Neural crest cell (in vitro differentiated cells): ENCODE measurements at regions not wholly inside any gene's neighbourhood (a gene's known extent, or its start where the extent isn't known, plus 50 kb on each side); places are given as distances from the start of the nearest gene placed in this dataset.

ENCODE experiments used
- DNase-seq: peaks from one replicate; pipeline ENCODE4 v3.0.0; 2021; ENCODE audit warnings: low read depth, mixed read lengths, low spot score
- H3K27ac Mint-ChIP-seq: one replicate; pipeline ENCODE4 v1.8.0; 2021; ENCODE audit warnings: mild to moderate bottlenecking, mixed read lengths; ENCODE audit not compliant: unreplicated experiment
- H3K27me3 Mint-ChIP-seq: 2 replicates; pipeline ENCODE4 v1.8.0; 2021; ENCODE audit warnings: low read depth, mild to moderate bottlenecking, mixed read lengths
- H3K36me3 Mint-ChIP-seq: 2 replicates; pipeline ENCODE4 v1.8.0; 2021; ENCODE audit warnings: low read depth, mild to moderate bottlenecking, mixed read lengths
- H3K4me1 Mint-ChIP-seq: 2 replicates; pipeline ENCODE4 v1.8.0; 2021; ENCODE audit warnings: mixed read lengths
- H3K4me3 Mint-ChIP-seq: one replicate; pipeline ENCODE4 v1.8.0; 2021; ENCODE audit warnings: mild to moderate bottlenecking, mixed read lengths
- H3K9me3 Mint-ChIP-seq: 2 replicates; pipeline ENCODE4 v1.8.0; 2021; ENCODE audit warnings: mixed read lengths
- TF ChIP-seq, protein P1 (sequence below): fragments of 200-600 bp; sonication (generic); conservative IDR thresholded peaks from 2 replicates; pipeline ENCODE4 v1.5.0; 2021; ENCODE audit warnings: antibody characterized with exemption, mild to moderate bottlenecking

DNA sequence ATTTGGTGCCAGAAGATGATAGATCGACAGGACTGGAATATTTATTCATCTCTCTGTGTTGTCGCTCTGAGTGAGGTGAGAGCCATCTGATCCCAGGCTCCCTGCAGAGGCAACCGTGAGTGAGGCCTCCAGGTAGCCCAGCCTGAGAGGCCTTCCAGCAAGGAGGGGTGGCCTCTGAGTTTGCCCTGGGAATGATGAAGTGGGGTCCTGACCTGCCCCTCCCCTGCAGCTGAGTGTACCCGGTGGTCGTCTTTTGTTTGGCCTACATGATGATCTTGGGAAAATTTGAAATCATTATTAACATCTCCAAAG is 86.4 kb downstream of the CBLN1 start:
- no peak overlapping the region for H3K27ac Mint-ChIP-seq
- H3K4me3 Mint-ChIP-seq = no peak overlapping the region
- peaks cover 55% of the 10 kb centered on the region for H3K27me3 Mint-ChIP-seq
- no peaks in the 10 kb centered on the region for H3K36me3 Mint-ChIP-seq
- DNase-seq = no peak
- TF ChIP-seq, protein P1, sequence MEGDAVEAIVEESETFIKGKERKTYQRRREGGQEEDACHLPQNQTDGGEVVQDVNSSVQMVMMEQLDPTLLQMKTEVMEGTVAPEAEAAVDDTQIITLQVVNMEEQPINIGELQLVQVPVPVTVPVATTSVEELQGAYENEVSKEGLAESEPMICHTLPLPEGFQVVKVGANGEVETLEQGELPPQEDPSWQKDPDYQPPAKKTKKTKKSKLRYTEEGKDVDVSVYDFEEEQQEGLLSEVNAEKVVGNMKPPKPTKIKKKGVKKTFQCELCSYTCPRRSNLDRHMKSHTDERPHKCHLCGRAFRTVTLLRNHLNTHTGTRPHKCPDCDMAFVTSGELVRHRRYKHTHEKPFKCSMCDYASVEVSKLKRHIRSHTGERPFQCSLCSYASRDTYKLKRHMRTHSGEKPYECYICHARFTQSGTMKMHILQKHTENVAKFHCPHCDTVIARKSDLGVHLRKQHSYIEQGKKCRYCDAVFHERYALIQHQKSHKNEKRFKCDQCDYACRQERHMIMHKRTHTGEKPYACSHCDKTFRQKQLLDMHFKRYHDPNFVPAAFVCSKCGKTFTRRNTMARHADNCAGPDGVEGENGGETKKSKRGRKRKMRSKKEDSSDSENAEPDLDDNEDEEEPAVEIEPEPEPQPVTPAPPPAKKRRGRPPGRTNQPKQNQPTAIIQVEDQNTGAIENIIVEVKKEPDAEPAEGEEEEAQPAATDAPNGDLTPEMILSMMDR = no peak
- H3K9me3 Mint-ChIP-seq = no peaks in the 10 kb centered on the region
- H3K4me1 Mint-ChIP-seq = no peaks in the 10 kb centered on the region

GRCh38 chr16:49194537-49195236 is 87.0 kb downstream of the CBLN1 start:
- Mint-ChIP-seq H3K9me3 (no peaks in the 10 kb centered on the region), H3K36me3 (no peaks in the 10 kb centered on the region), H3K27me3 (peaks cover 60% of the 10 kb centered on the region), H3K4me1 (no peaks in the 10 kb centered on the region), H3K4me3 (no peak overlapping the region), H3K27ac (no peak overlapping the region)
- TF ChIP-seq, protein P1 = no peak
- no peak for DNase-seq

DNA sequence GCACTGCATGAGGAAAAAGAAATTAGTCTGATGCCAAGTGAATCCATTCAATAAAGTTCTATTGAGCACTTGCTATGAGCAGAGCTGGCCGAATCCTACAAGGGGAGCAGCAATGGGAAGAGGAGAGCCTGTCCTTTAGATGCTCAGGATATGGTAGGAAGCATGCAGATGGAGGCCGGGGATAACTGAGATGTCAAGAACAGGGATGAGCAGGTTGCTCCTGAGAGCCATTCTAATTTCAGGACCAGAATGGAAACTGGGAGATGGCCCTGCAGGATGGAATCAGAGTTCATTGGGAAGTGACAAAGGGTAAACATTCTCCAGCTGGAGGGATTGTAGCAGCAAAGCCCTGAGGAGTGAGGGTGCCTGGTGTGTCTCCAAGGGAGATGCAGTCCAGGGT is 88.0 kb downstream of the CBLN1 start:
- peaks cover 63% of the 10 kb centered on the region for H3K27me3 Mint-ChIP-seq
- no peaks in the 10 kb centered on the region for H3K4me1 Mint-ChIP-seq
- no peaks in the 10 kb centered on the region for H3K36me3 Mint-ChIP-seq
- TF ChIP-seq, protein P1 = no peak
- H3K9me3 Mint-ChIP-seq = no peaks in the 10 kb centered on the region
- no peak for DNase-seq
- H3K4me3 Mint-ChIP-seq = no peak overlapping the region
- no peak overlapping the region for H3K27ac Mint-ChIP-seq

GRCh38 chr16:49189286-49189685 is 92.4 kb downstream of the CBLN1 start:
- H3K4me1 Mint-ChIP-seq = no peaks in the 10 kb centered on the region
- no peak overlapping the region for H3K4me3 Mint-ChIP-seq
- no peaks in the 10 kb centered on the region for H3K36me3 Mint-ChIP-seq
- peaks cover 62% of the 10 kb centered on the region for H3K27me3 Mint-ChIP-seq
- no peak overlapping the region for H3K27ac Mint-ChIP-seq
- TF ChIP-seq, protein P1 = no peak
- DNase-seq = no peak
- no peaks in the 10 kb centered on the region for H3K9me3 Mint-ChIP-seq

DNA sequence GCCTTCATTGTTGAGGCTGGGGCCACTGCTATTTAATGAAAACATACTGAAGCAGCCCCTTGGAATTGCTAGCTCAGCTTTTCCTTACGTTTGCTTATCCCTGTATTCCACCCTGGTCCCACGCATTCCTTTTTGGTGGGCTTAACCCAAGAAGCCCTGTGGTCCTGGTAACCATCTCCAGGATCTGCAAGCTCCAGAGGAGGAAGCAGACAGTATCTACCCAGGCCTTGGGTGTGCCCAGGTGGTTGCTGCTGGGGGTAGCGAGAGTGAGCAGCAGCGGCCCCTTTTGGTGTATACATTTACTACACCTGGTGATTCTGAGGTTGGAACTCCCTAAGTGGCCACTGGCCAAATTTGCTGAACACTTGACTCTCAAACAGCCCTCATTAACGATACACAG is 97.7 kb downstream of the CBLN1 start:
- H3K9me3 Mint-ChIP-seq = no peaks in the 10 kb centered on the region
- TF ChIP-seq, protein P1 = peak; percentile 61
- H3K27ac Mint-ChIP-seq = no peak overlapping the region
- no peaks in the 10 kb centered on the region for H3K36me3 Mint-ChIP-seq
- peak; percentile 9 for DNase-seq
- H3K4me1 Mint-ChIP-seq = no peaks in the 10 kb centered on the region
- no peak overlapping the region for H3K4me3 Mint-ChIP-seq
- peaks cover 48% of the 10 kb centered on the region for H3K27me3 Mint-ChIP-seq
